NCI-H460 (cell line): ENCODE measurements at regions not wholly inside any gene's neighbourhood (a gene's known extent, or its start where the extent isn't known, plus 50 kb on each side); places are given as distances from the start of the nearest gene placed in this dataset.

Experiments used
- DNase-seq: peaks from one replicate; pipeline ENCODE4 v3.0.0-alpha.2; 2016; ENCODE audit warnings: low read depth; ENCODE audit errors: extremely low read depth

DNA sequence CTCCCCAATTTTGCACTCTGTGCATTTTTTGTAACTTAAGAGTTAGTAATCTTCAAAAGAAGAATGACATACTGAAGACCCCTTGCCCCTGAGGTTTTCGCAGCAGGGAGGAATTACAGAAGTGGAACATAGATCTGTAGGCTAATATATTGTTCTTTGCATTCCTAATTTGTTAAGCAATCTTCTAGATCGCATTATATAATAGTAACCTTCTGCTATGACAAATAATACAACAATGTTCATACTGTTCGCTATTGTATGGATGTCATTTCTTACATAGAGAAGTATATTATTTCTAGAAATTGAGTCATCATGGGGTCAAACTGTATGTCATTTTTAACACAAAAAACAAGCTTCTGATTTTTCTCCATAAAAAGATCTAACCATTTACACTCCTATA lies 95.8 kb upstream of the TGFBR2 start:
- DNase-seq = no peak

DNA sequence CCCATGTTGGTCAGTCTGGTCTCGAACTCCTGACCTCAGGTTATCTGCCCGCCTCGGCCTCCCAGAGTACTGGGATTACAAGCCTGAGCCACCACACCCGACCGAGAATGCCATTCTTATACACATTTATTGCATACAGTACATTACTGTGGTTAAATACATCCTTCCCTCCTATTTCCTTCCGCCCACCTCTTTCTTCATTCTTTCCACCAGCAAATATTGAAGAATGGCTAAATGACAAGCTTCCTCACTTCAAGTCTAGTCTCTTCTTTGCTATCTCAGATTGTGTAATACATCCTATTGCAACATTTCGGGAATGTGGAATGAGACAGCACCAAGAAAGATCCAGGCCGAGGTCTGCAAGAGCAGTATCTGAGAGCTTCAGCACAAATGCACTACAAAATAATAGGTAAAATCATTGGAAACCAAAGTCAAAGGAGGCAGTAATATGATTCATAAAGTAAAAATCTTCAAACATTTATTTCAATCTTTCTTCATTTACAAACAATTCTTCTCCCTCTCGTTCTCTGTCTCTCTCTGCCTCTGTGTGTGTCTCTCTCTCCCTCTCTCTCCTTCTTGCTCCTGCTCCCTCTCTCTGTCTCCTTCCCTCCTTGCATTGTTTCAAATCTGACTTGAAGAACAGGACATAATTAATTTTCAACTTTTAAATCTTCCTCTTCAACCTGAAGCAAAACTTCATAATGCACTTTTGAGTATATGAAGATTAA lies 94.7 kb upstream of the TGFBR2 start:
- peak; percentile 80 for DNase-seq

- DNase-seq = no peak
Measured at GRCh38 chr3:30512576-30512975, 93.8 kb upstream of the TGFBR2 start.

- DNase-seq = no peak
Measured at GRCh38 chr3:30513374-30514152, 92.8 kb upstream of the TGFBR2 start.

GRCh38 chr3:30516238-30516637 lies 90.2 kb upstream of the TGFBR2 start:
- no peak for DNase-seq

- DNase-seq = no peak
Measured at GRCh38 chr3:30518181-30518864, 88.1 kb upstream of the TGFBR2 start.

DNA sequence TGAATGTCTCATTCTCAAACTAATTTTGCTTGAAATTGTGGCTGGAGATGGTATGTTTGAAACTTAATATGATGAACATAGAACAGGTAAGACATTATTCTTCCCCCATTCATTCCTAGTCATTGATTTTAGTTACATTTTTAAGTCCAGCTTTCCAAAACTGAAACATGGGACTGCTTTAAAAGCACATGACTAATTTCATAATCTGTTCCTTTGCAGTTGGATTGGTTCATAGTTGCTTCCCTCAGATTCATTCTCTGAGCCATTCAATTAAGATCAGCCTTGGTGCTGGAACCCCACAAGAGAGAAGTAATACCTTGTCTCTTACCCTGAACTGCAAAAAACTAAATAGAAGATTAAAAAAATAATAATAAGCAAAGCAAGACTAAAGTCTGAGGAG lies 87.5 kb upstream of the TGFBR2 start:
- DNase-seq = no peak

DNA sequence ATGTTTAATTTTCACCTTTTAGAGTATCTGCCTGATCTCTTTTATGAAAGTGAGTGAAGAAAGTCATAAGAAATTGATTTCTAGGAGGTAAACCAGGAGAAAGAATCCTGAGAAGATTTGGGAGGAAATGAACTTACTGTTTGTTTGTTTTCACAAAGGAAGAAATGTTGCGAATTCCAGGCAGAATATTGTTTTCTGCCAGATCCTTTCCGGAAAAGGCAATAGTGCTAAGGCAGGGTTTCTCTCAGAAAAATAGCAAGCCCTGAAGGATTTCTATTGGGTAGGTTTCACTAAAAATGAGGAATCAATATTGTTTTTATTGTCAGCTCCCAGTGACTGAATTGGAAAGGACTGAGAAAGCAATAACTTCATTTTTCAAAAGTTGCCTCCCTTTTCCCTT lies 85.7 kb upstream of the TGFBR2 start:
- no peak for DNase-seq

DNA sequence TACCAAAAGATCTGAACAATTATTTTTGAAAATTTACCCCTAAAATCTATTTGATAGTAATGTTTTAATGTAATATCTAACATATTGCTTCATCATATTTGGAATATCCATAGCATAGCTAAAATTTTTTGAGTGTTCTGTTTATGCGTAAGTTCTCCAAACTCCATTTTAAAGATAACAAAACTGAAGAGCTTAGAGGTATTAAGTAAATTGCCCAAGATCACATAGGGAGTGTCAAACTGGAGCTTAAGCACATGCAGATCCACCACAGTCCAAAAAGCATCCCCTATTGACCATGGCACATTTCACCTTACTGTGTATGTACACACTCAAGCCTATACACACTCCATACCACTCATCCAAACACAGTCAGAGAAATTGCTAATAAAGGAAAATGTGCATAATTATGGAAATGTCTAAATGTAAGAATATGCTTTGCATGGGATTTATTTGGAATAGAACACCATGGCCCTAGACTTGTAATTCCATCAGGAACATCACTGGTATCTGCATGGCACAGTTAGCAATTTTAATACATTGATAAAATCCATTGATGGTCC lies 85.2 kb upstream of the TGFBR2 start:
- no peak for DNase-seq

DNA sequence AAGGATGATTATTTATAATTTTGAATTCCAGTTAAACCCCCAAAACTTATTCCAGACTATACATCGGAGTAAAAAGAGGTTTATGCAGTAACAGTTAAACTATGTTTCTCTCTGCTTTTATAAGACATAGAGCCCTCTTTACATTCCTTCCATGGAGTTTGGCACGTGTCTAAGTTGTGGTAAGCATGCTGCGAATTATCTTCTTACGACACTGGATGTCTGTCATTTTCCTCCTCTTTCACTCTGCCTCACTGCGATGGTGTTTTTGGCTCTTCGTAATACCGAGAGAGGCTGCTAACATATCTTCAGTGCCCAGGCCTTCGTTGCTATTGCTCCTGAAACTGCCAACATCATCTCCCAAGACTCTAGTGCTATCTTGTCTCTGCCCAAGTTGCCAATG lies 83.9 kb upstream of the TGFBR2 start:
- no peak for DNase-seq

DNA sequence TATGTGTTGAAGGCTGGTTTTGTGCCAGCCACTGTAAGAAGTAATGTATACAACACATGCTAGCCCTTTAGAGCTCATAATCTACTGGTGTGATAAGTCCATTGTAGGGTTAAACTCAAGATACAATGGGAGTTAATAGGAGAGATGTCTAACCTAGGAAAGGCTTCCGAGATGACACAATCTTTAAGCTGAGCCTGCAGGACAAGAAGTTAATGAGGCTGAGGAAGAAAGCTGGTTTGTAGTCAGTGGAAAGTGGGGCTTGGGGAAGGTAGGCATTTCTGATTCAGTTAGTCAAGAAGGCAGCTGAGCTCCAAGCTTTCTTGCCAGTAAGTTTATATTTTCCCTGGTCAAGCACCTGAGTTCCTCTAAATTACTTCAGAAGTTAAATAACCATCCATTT lies 83.0 kb upstream of the TGFBR2 start:
- no peak for DNase-seq

DNA sequence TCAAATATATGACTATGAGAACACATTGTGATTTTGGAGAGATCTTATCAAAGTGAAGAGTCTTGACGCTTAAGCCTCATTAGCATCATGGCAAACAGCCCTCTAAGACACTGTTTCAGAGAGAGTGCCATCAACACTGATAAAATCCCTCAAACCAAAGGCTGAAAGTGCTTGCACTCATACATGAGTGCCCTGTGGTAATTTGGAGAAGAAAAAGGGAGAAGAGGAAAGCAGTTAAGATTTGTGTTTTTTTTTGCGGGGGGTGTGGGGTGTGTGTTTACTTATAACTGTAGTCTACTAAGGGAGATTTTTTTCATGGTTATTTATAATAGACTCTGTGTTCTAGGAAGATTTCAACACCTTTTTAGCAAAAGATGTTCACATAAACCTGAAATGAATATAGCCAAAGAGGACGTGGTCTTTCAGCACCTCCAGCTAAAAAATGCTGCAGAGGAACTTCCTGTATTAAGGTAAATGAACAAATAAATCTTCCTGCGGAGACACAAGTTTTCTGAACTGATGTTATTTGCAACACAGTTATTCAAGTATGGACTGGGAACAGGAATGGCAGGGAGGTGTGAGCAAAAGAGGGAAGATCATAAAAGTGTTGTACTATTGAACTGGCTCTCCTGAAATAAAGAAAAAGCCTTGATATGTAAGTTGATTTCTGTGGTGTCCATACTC lies 81.9 kb upstream of the TGFBR2 start:
- no peak for DNase-seq

GRCh38 chr3:30526031-30526430 lies 80.4 kb upstream of the TGFBR2 start:
- no peak for DNase-seq

DNA sequence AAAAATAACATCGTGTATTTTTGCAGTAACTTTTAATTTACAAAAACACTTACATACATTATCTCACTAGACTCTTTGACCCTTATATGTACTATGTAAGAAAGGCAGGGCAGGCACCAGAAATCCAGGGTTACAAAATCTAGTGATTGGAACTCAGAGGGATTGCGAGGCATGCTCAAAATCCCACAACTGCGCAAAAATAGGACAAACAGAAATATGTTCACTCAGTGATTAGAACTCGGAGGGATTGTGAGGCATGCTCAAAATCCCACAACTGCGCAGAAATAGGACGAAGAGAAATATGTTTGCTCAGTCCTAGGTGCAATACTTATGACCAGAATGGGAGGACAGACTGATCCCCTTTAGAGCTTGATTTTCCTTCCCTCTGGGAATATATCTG lies 79.2 kb upstream of the TGFBR2 start:
- no peak for DNase-seq

GRCh38 chr3:30527720-30528119 lies 78.7 kb upstream of the TGFBR2 start:
- no peak for DNase-seq

DNA sequence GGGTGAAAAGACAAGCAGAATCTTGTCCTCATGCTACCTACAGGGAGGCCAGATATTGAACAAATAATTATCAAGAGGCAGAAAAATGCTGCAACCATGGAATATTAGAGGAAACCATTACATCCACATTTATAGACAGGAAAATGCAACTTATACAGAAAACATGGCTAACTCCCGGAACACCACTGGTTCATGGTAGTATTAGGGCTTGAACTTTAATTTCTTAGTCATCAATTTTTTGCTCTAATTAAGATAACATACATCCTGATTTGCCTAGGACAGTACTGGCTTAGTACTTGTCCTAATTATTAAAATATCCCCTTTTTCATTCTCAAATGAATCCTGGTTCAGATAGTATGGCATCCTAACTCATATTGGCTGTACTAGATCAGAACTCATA lies 76.3 kb upstream of the TGFBR2 start:
- DNase-seq = no peak

DNA sequence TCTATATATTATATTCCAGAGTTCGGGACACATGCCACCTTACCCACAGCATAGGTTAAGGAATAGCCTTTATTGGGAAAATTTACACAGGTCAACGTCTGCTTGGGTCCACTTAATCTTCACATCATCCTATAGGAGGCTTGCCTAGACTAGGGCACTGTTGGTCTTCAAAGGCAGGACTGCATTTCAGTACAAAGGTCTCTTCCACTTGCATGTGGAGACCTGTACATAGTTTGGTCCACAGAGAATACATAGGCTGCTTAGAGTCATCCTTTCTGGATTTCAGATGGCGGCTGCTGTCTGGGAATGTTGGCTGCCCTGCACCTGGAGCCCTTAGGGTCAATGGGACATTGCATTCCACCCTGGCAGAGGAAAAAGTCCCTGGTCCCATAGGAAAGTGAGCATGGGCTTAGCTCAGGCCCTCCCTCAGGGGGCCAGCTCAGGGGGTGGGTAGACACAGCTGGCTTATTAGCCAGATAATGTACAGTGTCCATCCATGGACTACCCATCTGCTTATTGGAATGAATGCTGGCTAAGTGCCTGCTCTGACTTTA lies 75.3 kb upstream of the TGFBR2 start:
- no peak for DNase-seq

DNA sequence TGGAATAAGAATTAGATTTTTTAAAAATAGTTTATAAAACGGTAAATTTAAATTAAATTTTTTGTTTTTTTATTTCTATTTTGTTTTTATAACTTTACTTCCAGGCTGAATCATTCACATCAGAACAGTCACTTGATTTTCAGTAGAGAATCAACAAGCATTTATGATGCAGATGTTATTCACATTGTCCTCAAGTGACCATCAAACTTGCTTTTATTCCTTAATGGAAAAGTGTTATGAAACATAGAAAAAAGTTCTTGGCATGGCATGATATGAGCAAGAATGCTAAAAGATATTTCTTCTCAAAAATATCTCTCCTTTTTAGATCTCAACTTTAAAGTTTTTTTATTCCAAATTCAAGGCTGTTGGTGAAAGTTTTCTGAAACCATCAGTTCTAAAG lies 70.9 kb upstream of the TGFBR2 start:
- DNase-seq = no peak

- DNase-seq = no peak
Measured at GRCh38 chr3:30538791-30539190, 67.6 kb upstream of the TGFBR2 start.

- DNase-seq = no peak
Measured at GRCh38 chr3:30539206-30539605, 67.2 kb upstream of the TGFBR2 start.

DNA sequence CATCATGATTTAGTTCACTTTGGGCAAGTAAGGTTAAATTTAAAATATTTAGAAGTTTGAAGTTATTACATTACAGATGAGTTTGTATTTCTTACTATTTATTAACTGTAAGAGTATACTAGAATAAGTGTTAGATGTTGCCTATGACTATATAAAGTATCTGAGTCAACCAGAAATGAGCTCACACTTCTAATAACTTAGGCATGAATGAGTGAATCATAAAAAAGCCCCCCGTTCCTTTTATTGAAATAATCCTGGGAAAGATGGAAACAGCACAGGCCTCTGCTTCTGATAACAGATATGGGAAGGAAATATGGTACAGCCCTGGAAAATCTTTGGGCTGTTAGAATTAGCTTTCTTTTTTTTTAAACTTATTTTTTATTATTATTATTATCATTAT lies 66.6 kb upstream of the TGFBR2 start:
- no peak for DNase-seq
